ENCODE measurements at regions not wholly inside any gene's neighbourhood (a gene's known extent, or its start where the extent isn't known, plus 50 kb on each side); places are given as distances from the start of the nearest gene placed in this dataset.
"Not testable (repeated sequence)": the region's sequence is repeated elsewhere in the genome, so short reads cannot be mapped to it uniquely, and the experiment has no call there.

DNA sequence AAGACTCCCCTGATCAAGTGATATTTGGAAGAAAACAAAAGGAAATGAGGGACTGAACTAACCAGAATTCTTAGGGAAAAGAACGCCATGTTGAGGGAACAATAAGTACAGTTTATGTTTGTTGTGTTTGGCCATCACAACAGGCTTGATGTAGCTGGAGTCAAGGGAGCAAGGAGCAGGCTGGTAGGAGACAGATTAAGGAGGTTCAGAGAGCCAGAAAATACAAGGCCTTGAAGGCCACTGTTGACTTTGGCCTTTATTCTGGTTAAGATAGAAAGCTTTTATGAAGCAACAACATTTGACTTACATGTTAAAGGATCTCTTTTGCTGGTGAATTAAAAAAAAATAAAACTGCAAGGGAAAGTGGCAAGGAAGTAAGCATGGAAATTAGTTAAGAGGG lies 754.1 kb upstream of the SLC8A1 start:
- H3K4me3 ChIP-seq (replicated peaks in 1 of 3; ENCODE audit: low read depth in 2 of 3, low read length in 3 of 3), result no peak overlapping the region
- H3K9me3 ChIP-seq (replicated peaks in 1 of 2; ENCODE audit: control insufficient read depth in 1 of 2, insufficient read depth in 1 of 2, low read length in 2 of 2), result no peaks in the 10 kb centered on the region
- H3K79me2 ChIP-seq (ENCODE audit: insufficient read depth, low read length), result no peaks in the 10 kb centered on the region
- H3K9ac ChIP-seq (ENCODE audit: insufficient read depth, low read length, poor library complexity, severe bottlenecking), result no peak overlapping the region
- WGBS (ENCODE audit: insufficient coverage), result 82% methylated on average over 1 of the region's 1 CpG
- no peak overlapping the region for H3K27ac ChIP-seq (ENCODE audit: low read depth in 1 of 2, low read length in 2 of 2)
- H3K27me3 ChIP-seq (ENCODE audit: control insufficient read depth in 2 of 2, insufficient read depth in 2 of 2, low read length in 2 of 2), result no peaks in the 10 kb centered on the region
- peaks cover 0 to 4% (median 2%) of the 10 kb centered on the region in 7 donors for H3K9me3 Mint-ChIP-seq
- no peaks in the 10 kb centered on the region for H3K4me1 ChIP-seq (ENCODE audit: control insufficient read depth in 1 of 2, insufficient read depth in 2 of 2, low read length in 2 of 2)
- H3K36me3 ChIP-seq (replicated peaks in 1 of 2; ENCODE audit: control insufficient read depth in 1 of 2, insufficient read depth in 2 of 2, low read length in 2 of 2), result no peaks in the 10 kb centered on the region
- H3K4me3 Mint-ChIP-seq, result no peak overlapping the region
- intact Hi-C loops (cut with micrococcal nuclease), result no loop called here
- no peak overlapping the region for H3K4me2 ChIP-seq (replicated peaks; ENCODE audit: extremely low read depth, low read length, poor library complexity, severe bottlenecking)
- H3K27ac Mint-ChIP-seq, result no peak overlapping the region
- no peak for DNase-seq
- H2AFZ ChIP-seq (ENCODE audit: insufficient read depth, low read depth, low read length, poor library complexity, severe bottlenecking), result no peak overlapping the region
- peaks cover 0 to 2% (median 0%) of the 10 kb centered on the region in 3 donors for H3K27me3 Mint-ChIP-seq (ENCODE audit: low read depth in 3 of 3)
- TF ChIP-seq, protein P1, sequence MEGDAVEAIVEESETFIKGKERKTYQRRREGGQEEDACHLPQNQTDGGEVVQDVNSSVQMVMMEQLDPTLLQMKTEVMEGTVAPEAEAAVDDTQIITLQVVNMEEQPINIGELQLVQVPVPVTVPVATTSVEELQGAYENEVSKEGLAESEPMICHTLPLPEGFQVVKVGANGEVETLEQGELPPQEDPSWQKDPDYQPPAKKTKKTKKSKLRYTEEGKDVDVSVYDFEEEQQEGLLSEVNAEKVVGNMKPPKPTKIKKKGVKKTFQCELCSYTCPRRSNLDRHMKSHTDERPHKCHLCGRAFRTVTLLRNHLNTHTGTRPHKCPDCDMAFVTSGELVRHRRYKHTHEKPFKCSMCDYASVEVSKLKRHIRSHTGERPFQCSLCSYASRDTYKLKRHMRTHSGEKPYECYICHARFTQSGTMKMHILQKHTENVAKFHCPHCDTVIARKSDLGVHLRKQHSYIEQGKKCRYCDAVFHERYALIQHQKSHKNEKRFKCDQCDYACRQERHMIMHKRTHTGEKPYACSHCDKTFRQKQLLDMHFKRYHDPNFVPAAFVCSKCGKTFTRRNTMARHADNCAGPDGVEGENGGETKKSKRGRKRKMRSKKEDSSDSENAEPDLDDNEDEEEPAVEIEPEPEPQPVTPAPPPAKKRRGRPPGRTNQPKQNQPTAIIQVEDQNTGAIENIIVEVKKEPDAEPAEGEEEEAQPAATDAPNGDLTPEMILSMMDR (IDR thresholded peaks at IDR 0.05), result no peak
- no peaks in the 10 kb centered on the region for H4K20me1 ChIP-seq (ENCODE audit: insufficient read depth, low read length)
- H3K4me1 Mint-ChIP-seq, result no peaks in the 10 kb centered on the region
- H3K36me3 Mint-ChIP-seq, result no peaks in the 10 kb centered on the region

- Histone ChIP-seq H3K79me2 (ENCODE audit: insufficient read depth, low read length) (no peaks in the 10 kb centered on the region), H3K9ac (ENCODE audit: insufficient read depth, low read length, poor library complexity, severe bottlenecking) (no peak overlapping the region), H4K20me1 (ENCODE audit: insufficient read depth, low read length) (no peaks in the 10 kb centered on the region), H3K27ac (ENCODE audit: low read depth in 1 of 2, low read length in 2 of 2) (no peak overlapping the region), H3K4me3 (replicated peaks in 1 of 3; ENCODE audit: low read depth in 2 of 3, low read length in 3 of 3) (no peak overlapping the region), H3K4me2 (replicated peaks; ENCODE audit: extremely low read depth, low read length, poor library complexity, severe bottlenecking) (no peak overlapping the region), H3K9me3 (replicated peaks in 1 of 2; ENCODE audit: control insufficient read depth in 1 of 2, insufficient read depth in 1 of 2, low read length in 2 of 2) (no peaks in the 10 kb centered on the region), H3K36me3 (replicated peaks in 1 of 2; ENCODE audit: control insufficient read depth in 1 of 2, insufficient read depth in 2 of 2, low read length in 2 of 2) (no peaks in the 10 kb centered on the region), H2AFZ (ENCODE audit: insufficient read depth, low read depth, low read length, poor library complexity, severe bottlenecking) (no peak overlapping the region), H3K4me1 (ENCODE audit: control insufficient read depth in 1 of 2, insufficient read depth in 2 of 2, low read length in 2 of 2) (no peaks in the 10 kb centered on the region), H3K27me3 (ENCODE audit: control insufficient read depth in 2 of 2, insufficient read depth in 2 of 2, low read length in 2 of 2) (no peaks in the 10 kb centered on the region)
- intact Hi-C loops (cut with micrococcal nuclease), result no loop called here
- H3K36me3 Mint-ChIP-seq, result no peaks in the 10 kb centered on the region
- H3K9me3 Mint-ChIP-seq, result peaks cover 0 to 4% (median 2%) of the 10 kb centered on the region in 7 donors
- TF ChIP-seq, protein P1 (IDR thresholded peaks at IDR 0.05), result no peak
- H3K4me3 Mint-ChIP-seq, result no peak overlapping the region
- no peaks in the 10 kb centered on the region for H3K4me1 Mint-ChIP-seq
- peak overlapping the region in 1 of 7 donors; percentile 17 for H3K27ac Mint-ChIP-seq
- WGBS (ENCODE audit: insufficient coverage), result 83% methylated on average over 2 of the region's 2 CpGs
- no peak for DNase-seq
- H3K27me3 Mint-ChIP-seq (ENCODE audit: low read depth in 3 of 3), result peaks cover 0 to 2% (median 0%) of the 10 kb centered on the region in 3 donors
These were observed 755.7 kb upstream of the SLC8A1 start for GRCh38 chr2:41207578-41207977.

- H3K4me1 Mint-ChIP-seq; H3K36me3 ChIP-seq (replicated peaks in 1 of 2; ENCODE audit: control insufficient read depth in 1 of 2, insufficient read depth in 2 of 2, low read length in 2 of 2); H2AFZ ChIP-seq (ENCODE audit: insufficient read depth, low read depth, low read length, poor library complexity, severe bottlenecking); H3K27ac Mint-ChIP-seq; H3K27me3 Mint-ChIP-seq (ENCODE audit: low read depth in 3 of 3); H3K4me3 ChIP-seq (replicated peaks in 1 of 3; ENCODE audit: low read depth in 2 of 3, low read length in 3 of 3); H3K27ac ChIP-seq (ENCODE audit: low read depth in 1 of 2, low read length in 2 of 2); H4K20me1 ChIP-seq (ENCODE audit: insufficient read depth, low read length); intact Hi-C loops (cut with micrococcal nuclease); H3K9me3 Mint-ChIP-seq; DNase-seq; H3K4me1 ChIP-seq (ENCODE audit: control insufficient read depth in 1 of 2, insufficient read depth in 2 of 2, low read length in 2 of 2); H3K4me3 Mint-ChIP-seq; H3K9me3 ChIP-seq (replicated peaks in 1 of 2; ENCODE audit: control insufficient read depth in 1 of 2, insufficient read depth in 1 of 2, low read length in 2 of 2); H3K9ac ChIP-seq (ENCODE audit: insufficient read depth, low read length, poor library complexity, severe bottlenecking); H3K79me2 ChIP-seq (ENCODE audit: insufficient read depth, low read length); H3K4me2 ChIP-seq (replicated peaks; ENCODE audit: extremely low read depth, low read length, poor library complexity, severe bottlenecking); H3K36me3 Mint-ChIP-seq; H3K27me3 ChIP-seq (ENCODE audit: control insufficient read depth in 2 of 2, insufficient read depth in 2 of 2, low read length in 2 of 2): not testable (repeated sequence)
- WGBS (ENCODE audit: insufficient coverage), result 76% methylated on average over 2 of the region's 4 CpGs
These were observed 758.1 kb upstream of the SLC8A1 start for GRCh38 chr2:41210030-41210429.
